H9 (cell line): ENCODE measurements at regions not wholly inside any gene's neighbourhood (a gene's known extent, or its start where the extent isn't known, plus 50 kb on each side); places are given as distances from the start of the nearest gene placed in this dataset.

ENCODE experiments used
- DNase-seq: peaks from one replicate; pipeline ENCODE4 v3.0.0-alpha.2; 2017
- H2AFZ ChIP-seq: one replicate; pipeline ENCODE4 v1.6.1; 2013; ENCODE audit warnings: mild to moderate bottlenecking, low read length, control low read depth, moderate library complexity
- H2AK5ac ChIP-seq: 2 replicates; pipeline ENCODE4 v1.6.1; 2013; ENCODE audit warnings: low read length, control low read depth, mixed read lengths; ENCODE audit not compliant: insufficient read length
- H2BK120ac ChIP-seq: one replicate; pipeline ENCODE4 v1.6.1; 2013; ENCODE audit warnings: low read depth, mild to moderate bottlenecking, low read length, control low read depth, inconsistent platforms; ENCODE audit not compliant: poor library complexity, severe bottlenecking
- H2BK12ac ChIP-seq: 2 replicates; pipeline ENCODE4 v1.6.1; 2013; ENCODE audit warnings: low read length, control low read depth, mixed read lengths, low read depth; ENCODE audit not compliant: insufficient read length
- H2BK15ac ChIP-seq: 2 replicates; pipeline ENCODE4 v1.6.1; 2013; ENCODE audit warnings: low read depth, low read length, control low read depth
- H2BK20ac ChIP-seq: one replicate; pipeline ENCODE4 v1.6.1; 2013; ENCODE audit warnings: low read depth, mild to moderate bottlenecking, low read length, control low read depth, inconsistent platforms; ENCODE audit not compliant: poor library complexity, severe bottlenecking
- H2BK5ac ChIP-seq: 2 replicates; pipeline ENCODE4 v1.6.1; 2013; ENCODE audit warnings: low read length, control low read depth, mixed read lengths; ENCODE audit not compliant: insufficient read length
- H3K14ac ChIP-seq: 2 replicates; pipeline ENCODE4 v1.6.1; 2013; ENCODE audit warnings: low read length, control low read depth; ENCODE audit not compliant: insufficient read depth
- H3K18ac ChIP-seq: 2 replicates; pipeline ENCODE4 v1.6.1; 2013; ENCODE audit warnings: low read depth, mild to moderate bottlenecking, mixed read lengths, low read length, control low read depth; ENCODE audit not compliant: insufficient read length
- H3K23ac ChIP-seq: 2 replicates; pipeline ENCODE4 v1.6.1; 2013; ENCODE audit warnings: low read length, control low read depth, mixed read lengths, low read depth; ENCODE audit not compliant: insufficient read length
- H3K23me2 ChIP-seq: 2 replicates; pipeline ENCODE4 v1.6.1; 2013; ENCODE audit warnings: low read depth, mild to moderate bottlenecking, mixed read lengths, low read length, control low read depth; ENCODE audit not compliant: insufficient read length, poor library complexity, severe bottlenecking
- H3K27ac ChIP-seq: 2 replicates; pipeline ENCODE4 v1.5.1; 2013; ENCODE audit warnings: low read length, control low read depth, mixed read lengths, low read depth; ENCODE audit not compliant: insufficient read length
- H3K27me3 ChIP-seq: 2 replicates; pipeline ENCODE4 v1.6.1; 2013; ENCODE audit warnings: low read length, control low read depth, inconsistent platforms; ENCODE audit not compliant: insufficient read depth
- H3K4ac ChIP-seq: 2 replicates; pipeline ENCODE4 v1.6.1; 2013; ENCODE audit warnings: low read depth, mild to moderate bottlenecking, control low read depth, inconsistent platforms, low read length, moderate library complexity
- H3K4me1 ChIP-seq: 2 replicates; pipeline ENCODE4 v1.6.1; 2013; ENCODE audit warnings: low read length, control low read depth, inconsistent platforms; ENCODE audit not compliant: insufficient read depth
- H3K4me2 ChIP-seq: 2 replicates; pipeline ENCODE4 v1.6.1; 2013; ENCODE audit warnings: low read length, control low read depth, mixed read lengths; ENCODE audit not compliant: insufficient read length, insufficient read depth
- H3K56ac ChIP-seq: 2 replicates; pipeline ENCODE4 v1.6.1; 2013; ENCODE audit warnings: low read depth, mild to moderate bottlenecking, mixed read lengths, low read length, control low read depth; ENCODE audit not compliant: insufficient read length
- H3K79me1 ChIP-seq: 2 replicates; pipeline ENCODE4 v1.6.1; 2013; ENCODE audit warnings: low read depth, mild to moderate bottlenecking, moderate library complexity, low read length, control low read depth, inconsistent platforms; ENCODE audit not compliant: insufficient read depth, poor library complexity, severe bottlenecking
- H3K79me2 ChIP-seq: 2 replicates; pipeline ENCODE4 v1.6.1; 2013; ENCODE audit warnings: low read length, control low read depth, inconsistent platforms; ENCODE audit not compliant: insufficient read depth
- H3K9ac ChIP-seq: 2 replicates; pipeline ENCODE4 v1.6.1; 2013; ENCODE audit warnings: low read length, control low read depth, mixed read lengths; ENCODE audit not compliant: insufficient read length; ENCODE audit errors: extremely low read depth
- H3K9me3 ChIP-seq: one replicate; pipeline ENCODE4 v1.6.1; 2013; ENCODE audit warnings: low read depth, low read length, inconsistent platforms; ENCODE audit not compliant: control insufficient read depth
- H3T11ph ChIP-seq: one replicate; pipeline ENCODE4 v1.6.1; 2013; ENCODE audit warnings: mild to moderate bottlenecking, low read length, control low read depth, inconsistent platforms
- H4K20me1 ChIP-seq: one replicate; pipeline ENCODE4 v1.6.1; 2013; ENCODE audit not compliant: control insufficient read depth, insufficient read length, insufficient read depth
- H4K5ac ChIP-seq: 2 replicates; pipeline ENCODE4 v1.6.1; 2013; ENCODE audit warnings: low read depth, mild to moderate bottlenecking, mixed read lengths, low read length, control low read depth; ENCODE audit not compliant: insufficient read length
- H4K8ac ChIP-seq: replicated peaks from 2 replicates; pipeline ENCODE4 v1.6.1; 2013; ENCODE audit warnings: low read length, control low read depth, mixed read lengths, low read depth; ENCODE audit not compliant: insufficient read length
- H4K91ac ChIP-seq: 2 replicates; pipeline ENCODE4 v1.6.1; 2013; ENCODE audit warnings: low read depth, mild to moderate bottlenecking, moderate library complexity, mixed read lengths, low read length, control low read depth; ENCODE audit not compliant: insufficient read length
- H3K27ac Mint-ChIP-seq, 3 experiments: 2 replicates in 2 of 3; 3 replicates in 1 of 3; pipeline ENCODE4 v1.8.0; 2020 to 2021; ENCODE audit warnings: mixed read lengths in 3 of 3, mild to moderate bottlenecking in 1 of 3, moderate library complexity in 1 of 3
- H3K27me3 Mint-ChIP-seq: 2 replicates; pipeline ENCODE4 v1.8.0; 2021; ENCODE audit warnings: low read depth, mild to moderate bottlenecking, moderate library complexity, mixed read lengths
- H3K36me3 Mint-ChIP-seq, 3 experiments: 2 replicates in 2 of 3; 3 replicates in 1 of 3; pipeline ENCODE4 v1.8.0; 2020 to 2021; ENCODE audit warnings: low read depth in 3 of 3, mixed read lengths in 3 of 3; ENCODE audit not compliant: insufficient read depth in 1 of 3
- H3K4me1 Mint-ChIP-seq, 2 experiments: 2 replicates each; pipeline ENCODE4 v1.8.0; 2020; ENCODE audit warnings: mixed read lengths in 2 of 2
- H3K4me3 Mint-ChIP-seq, 2 experiments: 2 replicates in 1 of 2; 3 replicates in 1 of 2; pipeline ENCODE4 v1.8.0; 2020 to 2021; ENCODE audit warnings: mild to moderate bottlenecking in 2 of 2, mixed read lengths in 2 of 2, moderate library complexity in 1 of 2
- H3K9me3 Mint-ChIP-seq, 2 experiments: 2 replicates in 1 of 2; 3 replicates in 1 of 2; pipeline ENCODE4 v1.8.0; 2020; ENCODE audit warnings: mild to moderate bottlenecking in 2 of 2, mixed read lengths in 2 of 2, moderate library complexity in 1 of 2
- WGBS: extraction: QIAGEN DNeasy Blood & Tissue Kit; methylation state at CpG from one replicate; pipeline ENCODE4 v1.1.7; 2013; ENCODE audit warnings: missing lambda C conversion rate, low lambda C conversion rate, mixed read lengths; ENCODE audit not compliant: insufficient read length; ENCODE audit errors: extremely low coverage; 5-methylcytosine and 5-hydroxymethylcytosine counted together
- TF ChIP-seq, protein P1 (sequence below): fragments of 200-600 bp; sonication (generic); conservative IDR thresholded peaks from 3 replicates; pipeline ENCODE4 v1.8.0; 2021; ENCODE audit warnings: antibody characterized with exemption, mild to moderate bottlenecking

DNA sequence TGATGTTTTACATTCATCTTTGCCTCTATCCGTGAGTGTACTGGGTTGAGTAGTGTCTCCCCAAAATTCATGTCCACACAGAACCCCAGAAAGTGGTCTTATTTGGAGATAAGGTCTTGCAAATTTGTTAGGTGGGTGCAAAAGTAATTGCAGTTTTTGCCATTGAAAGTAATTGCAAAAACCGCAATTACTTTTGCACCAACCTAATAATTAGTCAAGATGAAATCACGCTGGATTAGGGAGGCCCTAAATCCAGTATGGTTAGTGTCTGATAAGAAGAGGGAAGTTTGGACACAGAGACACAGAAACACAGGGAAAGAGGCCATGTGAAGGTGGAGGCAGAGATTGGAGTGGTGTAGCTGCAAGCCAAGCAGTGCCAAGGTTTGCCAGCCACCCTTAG lies 57.8 kb upstream of the SPRED2 start:
- Histone ChIP-seq H3K79me2 (no peaks in the 10 kb centered on the region), H4K20me1 (no peaks in the 10 kb centered on the region), H3K9me3 (no peaks in the 10 kb centered on the region), H4K91ac (no peak overlapping the region), H3T11ph (no peak overlapping the region), H3K23ac (no peak overlapping the region), H3K23me2 (no peaks in the 10 kb centered on the region), H3K27me3 (no peaks in the 10 kb centered on the region), H2AK5ac (no peak overlapping the region), H4K8ac (no peak overlapping the region), H3K14ac (no peak overlapping the region), H3K4me1 (no peaks in the 10 kb centered on the region), H2BK5ac (no peak overlapping the region), H2AFZ (no peak overlapping the region), H2BK20ac (no peak overlapping the region), H3K56ac (no peak overlapping the region), H3K27ac (no peak overlapping the region), H3K18ac (no peak overlapping the region), H2BK15ac (no peak overlapping the region), H3K4me2 (no peak overlapping the region), H4K5ac (no peak overlapping the region), H3K79me1 (no peaks in the 10 kb centered on the region), H3K9ac (no peak overlapping the region), H2BK120ac (no peak overlapping the region), H2BK12ac (no peak overlapping the region), H3K4ac (no peak overlapping the region)
- Mint-ChIP-seq H3K36me3 (no peaks in the 10 kb centered on the region; a peak in 1 of 7 replicates), H3K9me3 (peaks cover 0 to 2% of the 10 kb centered on the region in 2 experiments; a peak in 2 of 5 replicates), H3K4me1 (peaks cover 7 to 8% of the 10 kb centered on the region in 2 experiments), H3K27me3 (peaks cover 48% of the 10 kb centered on the region), H3K27ac (no peak overlapping the region), H3K4me3 (no peak overlapping the region)
- TF ChIP-seq, protein P1, sequence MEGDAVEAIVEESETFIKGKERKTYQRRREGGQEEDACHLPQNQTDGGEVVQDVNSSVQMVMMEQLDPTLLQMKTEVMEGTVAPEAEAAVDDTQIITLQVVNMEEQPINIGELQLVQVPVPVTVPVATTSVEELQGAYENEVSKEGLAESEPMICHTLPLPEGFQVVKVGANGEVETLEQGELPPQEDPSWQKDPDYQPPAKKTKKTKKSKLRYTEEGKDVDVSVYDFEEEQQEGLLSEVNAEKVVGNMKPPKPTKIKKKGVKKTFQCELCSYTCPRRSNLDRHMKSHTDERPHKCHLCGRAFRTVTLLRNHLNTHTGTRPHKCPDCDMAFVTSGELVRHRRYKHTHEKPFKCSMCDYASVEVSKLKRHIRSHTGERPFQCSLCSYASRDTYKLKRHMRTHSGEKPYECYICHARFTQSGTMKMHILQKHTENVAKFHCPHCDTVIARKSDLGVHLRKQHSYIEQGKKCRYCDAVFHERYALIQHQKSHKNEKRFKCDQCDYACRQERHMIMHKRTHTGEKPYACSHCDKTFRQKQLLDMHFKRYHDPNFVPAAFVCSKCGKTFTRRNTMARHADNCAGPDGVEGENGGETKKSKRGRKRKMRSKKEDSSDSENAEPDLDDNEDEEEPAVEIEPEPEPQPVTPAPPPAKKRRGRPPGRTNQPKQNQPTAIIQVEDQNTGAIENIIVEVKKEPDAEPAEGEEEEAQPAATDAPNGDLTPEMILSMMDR, result no peak
- DNase-seq, result no peak
- WGBS, result no CpG with 5 or more reads among the region's 3 CpGs
